ENCODE measurements at regions not wholly inside any gene's neighbourhood (a gene's known extent, or its start where the extent isn't known, plus 50 kb on each side); places are given as distances from the start of the nearest gene placed in this dataset.
"Not testable (repeated sequence)": the region's sequence is repeated elsewhere in the genome, so short reads cannot be mapped to it uniquely, and the experiment has no call there.

GRCh38 chr12:72723732-72724131 lies 451.6 kb downstream of the TRHDE start:
- DNase-seq = no peak

- DNase-seq = no peak
Observed at GRCh38 chr12:72729451-72730010, 457.4 kb downstream of the TRHDE start.

DNA sequence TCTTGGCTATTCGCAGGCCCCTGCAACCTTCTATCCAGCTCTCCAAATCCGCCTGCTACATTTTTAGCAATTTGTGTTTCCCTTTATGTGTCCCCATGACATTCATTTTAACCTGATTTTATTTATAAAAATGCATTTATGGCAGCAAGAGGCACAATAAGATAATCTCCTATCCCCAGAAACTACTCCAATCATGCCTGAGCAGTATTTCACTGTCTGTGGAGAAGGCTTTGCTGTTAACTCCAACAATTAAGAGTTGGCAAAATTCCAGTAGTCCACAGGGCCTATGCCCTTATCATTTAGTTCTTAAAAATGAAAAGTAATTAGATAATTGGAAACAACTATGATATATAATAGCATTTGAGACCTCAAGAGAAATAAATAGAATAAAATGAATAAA lies 462.4 kb downstream of the TRHDE start:
- no peak for DNase-seq

- DNase-seq = no peak
Observed at GRCh38 chr12:72738811-72739210, 466.6 kb downstream of the TRHDE start.

DNA sequence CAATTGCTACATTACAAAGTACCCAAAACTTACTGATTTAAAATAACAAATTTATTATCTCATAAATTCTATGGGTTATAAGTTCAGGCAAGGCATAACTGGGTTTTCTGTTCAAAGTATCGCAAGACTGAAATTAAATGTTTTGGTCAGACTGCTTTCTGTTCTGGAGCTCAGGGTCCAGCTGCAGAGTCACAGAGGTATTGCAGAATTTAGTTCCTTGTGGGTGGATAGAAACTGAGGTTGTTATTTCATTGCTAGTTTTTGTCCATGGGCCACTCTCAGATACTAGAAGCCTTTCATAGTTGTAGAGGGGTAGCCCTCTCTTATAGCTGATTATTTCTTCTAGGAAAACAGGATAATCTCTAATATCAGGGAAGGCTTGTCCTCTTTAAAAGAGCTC lies 467.9 kb downstream of the TRHDE start:
- DNase-seq = no peak

GRCh38 chr12:72742568-72742967 lies 470.4 kb downstream of the TRHDE start:
- DNase-seq = no peak

DNA sequence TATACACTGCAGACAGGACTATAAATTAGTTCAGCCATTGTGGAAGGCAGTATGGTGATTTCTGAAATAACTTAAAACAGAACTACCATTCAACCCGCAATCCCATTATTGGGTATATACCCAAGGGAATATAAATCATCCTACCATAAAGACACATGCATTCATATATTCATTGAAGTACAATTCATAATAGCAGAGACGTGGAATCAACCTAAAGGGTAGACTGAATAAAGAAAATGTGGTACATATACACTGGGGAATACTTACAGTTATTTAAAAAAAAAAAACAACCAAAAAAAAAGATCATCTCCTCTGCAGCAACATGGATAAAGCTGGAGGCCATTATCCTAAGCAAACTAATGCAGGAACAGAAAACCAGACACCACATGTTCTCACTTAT lies 473.9 kb downstream of the TRHDE start:
- DNase-seq = no peak

GRCh38 chr12:72747111-72747849 lies 475.1 kb downstream of the TRHDE start:
- no peak for DNase-seq

DNA sequence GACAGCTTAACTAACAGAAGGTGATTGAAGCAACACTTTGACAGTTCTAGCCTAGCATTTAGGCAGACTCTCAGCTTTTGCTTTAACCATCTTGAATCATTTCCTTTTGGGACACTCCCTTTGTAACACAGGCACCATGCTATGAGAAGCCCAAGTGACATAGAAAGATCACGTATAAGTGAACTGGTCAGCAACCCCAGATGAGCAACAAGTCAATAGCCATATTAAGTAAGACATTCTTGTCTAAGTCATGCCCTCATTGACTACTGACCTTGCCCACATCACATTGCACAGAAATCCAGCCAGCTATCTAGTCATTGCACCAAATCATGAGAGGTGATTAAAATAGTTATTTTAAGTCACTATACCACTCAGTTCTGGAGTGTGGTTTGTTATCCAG lies 476.8 kb downstream of the TRHDE start:
- no peak for DNase-seq

- no peak for DNase-seq
Observed at GRCh38 chr12:72753571-72753970, 481.4 kb downstream of the TRHDE start.

GRCh38 chr12:72754026-72754425 lies 481.9 kb downstream of the TRHDE start:
- DNase-seq = not testable (repeated sequence)

DNA sequence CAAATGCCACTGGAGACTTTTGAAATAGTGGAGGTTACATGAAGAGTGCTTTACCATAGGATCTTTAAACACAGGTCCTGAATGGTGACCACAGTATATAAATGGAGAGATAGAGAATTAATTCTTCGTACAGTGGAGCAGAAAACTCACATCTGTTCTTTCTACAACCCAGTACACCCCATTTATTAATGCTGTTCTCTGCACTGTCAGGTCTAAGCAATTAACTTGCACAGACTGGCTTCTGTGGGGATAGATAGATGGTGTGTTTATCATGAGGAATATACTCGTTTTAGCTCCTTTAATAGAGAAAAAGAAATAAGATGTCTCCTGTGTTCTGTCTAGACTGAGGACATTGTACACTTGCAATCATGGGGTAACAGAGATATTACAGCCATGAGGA lies 494.3 kb downstream of the TRHDE start:
- DNase-seq = no peak

GRCh38 chr12:72774023-72774422 lies 501.9 kb downstream of the TRHDE start:
- DNase-seq = no peak

DNA sequence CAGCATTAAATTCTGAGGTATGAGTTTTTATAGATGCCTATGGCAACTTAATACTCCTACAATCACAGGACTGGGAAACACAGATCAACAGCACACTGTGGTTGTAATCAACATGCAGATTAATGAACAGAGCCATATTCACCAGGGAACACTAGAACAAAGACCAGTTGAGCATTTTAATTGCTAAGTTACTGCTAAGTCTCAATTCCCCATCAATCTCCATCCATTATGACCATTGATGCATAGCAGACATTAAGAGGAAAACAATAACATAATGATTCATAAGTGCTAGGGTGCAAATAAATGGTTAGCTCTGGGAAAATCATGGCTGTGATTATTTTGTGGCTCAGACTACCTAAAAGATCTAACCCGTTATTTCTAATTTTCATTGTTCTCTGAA lies 505.6 kb downstream of the TRHDE start:
- no peak for DNase-seq

DNA sequence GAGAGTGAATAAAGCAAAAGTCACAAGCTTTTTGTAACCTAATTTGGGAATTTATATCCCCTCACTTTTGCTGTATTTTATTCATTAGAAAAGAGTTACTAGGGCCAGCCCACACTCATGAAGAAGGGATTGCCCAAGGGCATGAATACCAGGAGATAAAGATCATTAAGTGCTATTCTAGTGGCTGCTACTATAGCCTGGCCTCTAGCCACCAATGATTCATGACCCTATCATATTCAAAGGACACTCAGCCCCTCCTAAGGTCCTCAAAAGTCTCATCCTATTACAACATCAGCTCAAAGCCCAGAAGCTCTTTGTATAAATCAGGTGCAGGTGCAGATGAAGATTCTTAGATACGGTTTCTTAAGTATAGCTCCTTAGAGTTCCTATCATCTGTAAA lies 518.1 kb downstream of the TRHDE start:
- no peak for DNase-seq

DNA sequence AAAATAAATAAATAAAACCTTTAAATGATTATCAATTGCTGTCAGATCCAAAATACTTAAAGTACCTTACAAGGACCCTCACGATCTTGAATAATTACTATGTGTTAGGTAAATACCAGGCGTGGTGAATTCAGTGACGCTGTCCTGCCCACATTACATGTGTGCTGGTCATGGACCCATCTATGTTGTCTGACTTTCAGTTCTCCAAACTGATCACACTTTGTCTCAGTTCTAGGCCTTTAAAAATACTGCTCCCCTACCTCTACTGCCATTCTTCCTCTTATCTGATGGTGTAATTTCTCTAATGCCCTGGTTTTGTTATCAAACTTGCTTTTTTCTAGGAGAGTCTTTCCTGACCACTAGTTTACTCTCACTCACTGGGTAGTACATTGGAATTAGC lies 520.7 kb downstream of the TRHDE start:
- DNase-seq = no peak

DNA sequence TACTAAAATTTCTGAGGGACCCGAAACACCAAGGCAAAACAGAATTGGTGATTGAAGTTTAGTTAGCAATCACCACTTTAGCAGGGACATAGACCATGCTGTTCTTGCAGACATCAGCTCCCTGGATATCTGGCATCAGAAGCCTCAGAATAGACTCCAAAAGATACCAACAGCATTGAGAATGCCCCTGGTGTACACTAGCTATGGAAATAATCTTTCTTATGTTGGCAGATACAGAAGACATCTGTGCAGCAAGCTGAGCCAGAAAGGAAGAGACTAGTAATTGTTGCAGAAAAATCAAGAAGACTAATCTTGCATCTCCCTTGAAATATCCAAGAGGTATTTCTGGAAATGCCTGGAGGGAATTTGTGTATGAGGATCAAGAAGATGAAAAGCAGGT lies 521.6 kb downstream of the TRHDE start:
- no peak for DNase-seq

DNA sequence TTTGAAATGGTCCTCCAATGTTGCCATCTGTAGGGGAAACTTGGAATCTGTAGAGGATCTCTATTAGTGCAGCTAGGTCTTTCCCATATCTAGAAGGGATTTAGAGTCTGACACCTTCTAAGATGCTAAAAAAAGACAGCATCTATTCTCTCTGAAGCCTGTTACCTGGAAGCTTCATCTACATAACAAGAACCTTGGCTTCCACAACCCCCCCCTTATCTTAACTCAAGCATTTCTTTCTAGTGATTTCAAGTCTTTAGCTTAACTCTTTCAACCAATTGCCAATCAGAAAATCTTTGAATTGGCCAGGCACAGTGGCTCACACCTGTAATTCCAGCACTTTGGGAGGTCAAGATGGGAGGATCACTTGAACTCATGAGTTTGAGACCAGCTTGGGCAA lies 543.3 kb downstream of the TRHDE start:
- no peak for DNase-seq

DNA sequence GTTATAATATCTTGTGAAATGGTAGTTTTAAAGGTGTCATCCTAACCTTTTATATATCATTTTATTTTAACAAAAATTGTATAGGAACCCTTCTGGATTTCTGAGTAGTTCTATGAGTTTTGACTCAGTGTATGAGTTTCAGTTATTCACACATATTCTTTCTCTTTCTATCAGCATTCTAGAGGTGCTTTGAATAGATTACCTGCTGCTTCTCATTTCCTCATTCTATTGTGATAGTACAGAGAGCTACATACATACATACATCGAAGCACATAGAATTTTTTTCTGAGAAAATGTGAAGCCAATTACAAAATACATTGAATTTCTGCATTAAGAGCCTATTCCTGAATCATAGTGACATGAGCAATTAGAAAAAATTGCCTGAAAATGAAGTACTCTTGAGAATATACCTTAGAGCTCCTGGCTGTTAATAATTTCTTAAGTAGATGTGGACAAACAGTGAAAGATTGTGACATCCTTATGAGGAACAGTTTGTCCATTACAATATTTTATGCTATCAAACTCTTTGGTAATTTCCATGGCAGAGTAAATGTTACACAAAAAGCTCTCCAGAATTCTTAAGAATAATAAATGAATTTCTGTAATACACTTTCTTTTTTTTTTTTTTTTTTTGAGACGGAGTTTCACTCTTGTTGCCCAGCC lies 556.6 kb downstream of the TRHDE start:
- no peak for DNase-seq

- no peak for DNase-seq
Observed at GRCh38 chr12:72829838-72830237, 557.7 kb downstream of the TRHDE start.

GRCh38 chr12:72832024-72832423 lies 559.9 kb downstream of the TRHDE start:
- no peak for DNase-seq

DNA sequence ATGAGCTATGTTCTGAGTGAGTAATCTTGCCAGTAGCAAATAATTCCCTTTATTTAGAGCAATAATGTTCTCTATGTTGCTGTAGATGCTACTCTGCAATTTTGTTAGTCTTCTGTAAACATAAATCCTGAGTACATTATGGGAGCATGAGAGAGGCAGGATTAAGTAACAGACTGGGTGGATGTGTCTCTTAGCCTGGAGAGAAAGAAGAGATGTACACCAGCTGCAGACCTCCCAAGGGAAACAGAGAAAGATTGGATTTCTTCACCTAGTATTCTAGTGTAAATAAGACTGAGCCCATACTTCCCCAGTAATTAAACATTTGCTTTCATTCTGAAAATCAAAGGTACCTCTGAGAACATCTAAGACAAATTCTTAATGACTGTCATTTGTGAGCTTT lies 564.0 kb downstream of the TRHDE start:
- DNase-seq = no peak

DNA sequence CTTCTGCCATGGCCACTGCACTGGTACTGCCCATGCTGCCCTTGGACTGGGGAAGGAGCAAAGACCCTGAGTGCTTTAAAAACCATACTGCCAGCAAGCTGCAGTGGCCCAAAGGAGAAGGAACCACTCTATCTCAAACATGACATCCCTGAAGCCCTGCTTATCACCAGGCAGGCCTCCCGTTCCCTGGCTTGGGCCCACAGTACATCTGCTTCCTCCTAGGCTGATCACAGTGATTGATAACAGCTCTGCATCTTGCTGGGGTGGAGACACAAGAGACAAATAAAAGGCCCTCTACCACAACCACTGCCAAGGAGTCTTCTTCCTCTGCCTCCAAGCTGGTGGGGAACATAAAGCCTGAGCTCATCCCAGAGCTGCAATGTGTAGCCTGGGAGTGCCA lies 567.5 kb downstream of the TRHDE start:
- DNase-seq = no peak

DNA sequence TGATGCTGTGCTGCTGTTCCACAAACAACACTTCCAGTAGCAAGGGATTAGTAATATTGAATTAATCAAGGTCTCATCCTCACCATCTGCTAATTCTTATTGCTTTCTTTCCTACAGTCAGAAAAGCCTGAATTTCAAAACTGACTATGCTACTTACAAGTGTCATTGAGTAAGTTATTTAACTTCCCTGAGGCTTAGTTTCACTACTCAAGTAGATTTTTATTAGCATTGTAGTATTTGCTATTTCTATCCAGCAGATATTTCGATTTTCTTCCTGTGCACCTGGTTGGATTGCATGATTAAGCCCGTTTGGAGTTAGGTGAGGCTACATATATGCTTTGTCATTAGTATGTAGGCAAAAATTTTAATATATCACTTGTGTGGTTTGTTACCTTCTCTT lies 591.5 kb downstream of the TRHDE start:
- no peak for DNase-seq

- no peak for DNase-seq
Observed at GRCh38 chr12:72865921-72866320, 593.8 kb downstream of the TRHDE start.
